ENCODE measurements at regions not wholly inside any gene's neighbourhood (a gene's known extent, or its start where the extent isn't known, plus 50 kb on each side); places are given as distances from the start of the nearest gene placed in this dataset.

GRCh38 chr9:109586993-109587392, 88.9 kb upstream of the PTPN3 start:
- ATAC-seq (no peak), DNase-seq (no peak)
- H3K4me3 ChIP-seq = no peak overlapping the region
- TF ChIP-seq, protein P1, sequence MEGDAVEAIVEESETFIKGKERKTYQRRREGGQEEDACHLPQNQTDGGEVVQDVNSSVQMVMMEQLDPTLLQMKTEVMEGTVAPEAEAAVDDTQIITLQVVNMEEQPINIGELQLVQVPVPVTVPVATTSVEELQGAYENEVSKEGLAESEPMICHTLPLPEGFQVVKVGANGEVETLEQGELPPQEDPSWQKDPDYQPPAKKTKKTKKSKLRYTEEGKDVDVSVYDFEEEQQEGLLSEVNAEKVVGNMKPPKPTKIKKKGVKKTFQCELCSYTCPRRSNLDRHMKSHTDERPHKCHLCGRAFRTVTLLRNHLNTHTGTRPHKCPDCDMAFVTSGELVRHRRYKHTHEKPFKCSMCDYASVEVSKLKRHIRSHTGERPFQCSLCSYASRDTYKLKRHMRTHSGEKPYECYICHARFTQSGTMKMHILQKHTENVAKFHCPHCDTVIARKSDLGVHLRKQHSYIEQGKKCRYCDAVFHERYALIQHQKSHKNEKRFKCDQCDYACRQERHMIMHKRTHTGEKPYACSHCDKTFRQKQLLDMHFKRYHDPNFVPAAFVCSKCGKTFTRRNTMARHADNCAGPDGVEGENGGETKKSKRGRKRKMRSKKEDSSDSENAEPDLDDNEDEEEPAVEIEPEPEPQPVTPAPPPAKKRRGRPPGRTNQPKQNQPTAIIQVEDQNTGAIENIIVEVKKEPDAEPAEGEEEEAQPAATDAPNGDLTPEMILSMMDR (IDR thresholded peaks at IDR 0.05) = no peak
- TF ChIP-seq POLR2A (IDR thresholded peaks at IDR 0.05) = no peak
- no peaks in the 10 kb centered on the region for H3K36me3 ChIP-seq
- no peaks in the 10 kb centered on the region for H3K9me3 ChIP-seq
- no peaks in the 10 kb centered on the region for H3K27me3 ChIP-seq
- WGBS (ENCODE audit: insufficient coverage, low coverage, low lambda C conversion rate, missing lambda C conversion rate) = 80% methylated on average over 4 of the region's 4 CpGs
- H3K4me1 ChIP-seq = peaks cover 0 to 12% (median 0%) of the 10 kb centered on the region in 4 donors
- no peak overlapping the region for H3K27ac ChIP-seq
- intact Hi-C loops (cut with DNase I) = no loop called here

GRCh38 chr9:109588415-109588814, 90.3 kb upstream of the PTPN3 start:
- Histone ChIP-seq H3K4me1 (peaks cover 0 to 12% (median 0%) of the 10 kb centered on the region in 4 donors), H3K4me3 (no peak overlapping the region), H3K9me3 (no peaks in the 10 kb centered on the region), H3K27ac (no peak overlapping the region), H3K27me3 (no peaks in the 10 kb centered on the region), H3K36me3 (no peaks in the 10 kb centered on the region)
- ATAC-seq = no peak
- intact Hi-C loops (cut with DNase I) = no loop called here
- DNase-seq = no peak
- 87% methylated on average over 3 of the region's 3 CpGs for WGBS (ENCODE audit: insufficient coverage, low coverage, low lambda C conversion rate, missing lambda C conversion rate)
- TF ChIP-seq POLR2A (IDR thresholded peaks at IDR 0.05) = no peak
- TF ChIP-seq, protein P1 (IDR thresholded peaks at IDR 0.05) = no peak

DNA sequence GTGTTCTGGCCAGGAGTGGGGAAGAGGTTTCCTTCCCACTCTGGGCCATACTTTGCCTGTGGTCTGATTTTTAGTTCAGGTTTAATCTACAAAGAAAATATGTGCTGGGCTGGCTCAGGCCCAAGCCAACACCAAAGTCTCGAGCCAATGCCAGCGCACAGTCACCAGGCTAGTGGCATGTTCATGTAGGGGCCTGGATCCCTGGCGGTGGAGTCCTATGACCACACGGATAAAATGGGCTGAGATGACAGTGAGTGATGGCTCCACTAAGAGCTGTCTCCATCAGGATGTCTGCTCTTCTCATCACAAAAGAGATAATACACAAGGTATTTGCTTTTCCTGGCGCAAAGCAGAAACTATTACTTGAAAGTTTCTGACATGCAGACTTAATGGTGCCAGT, 92.9 kb upstream of the PTPN3 start:
- DNase-seq (no peak), ATAC-seq (no peak)
- TF ChIP-seq, protein P1 (IDR thresholded peaks at IDR 0.05) = no peak
- TF ChIP-seq POLR2A (IDR thresholded peaks at IDR 0.05) = no peak
- Histone ChIP-seq H3K36me3 (no peaks in the 10 kb centered on the region), H3K27me3 (no peaks in the 10 kb centered on the region), H3K27ac (no peak overlapping the region), H3K4me3 (no peak overlapping the region), H3K9me3 (no peaks in the 10 kb centered on the region), H3K4me1 (peaks cover 0 to 12% (median 0%) of the 10 kb centered on the region in 4 donors)
- 73% methylated on average over 3 of the region's 5 CpGs for WGBS (ENCODE audit: insufficient coverage, low coverage, low lambda C conversion rate, missing lambda C conversion rate)
- intact Hi-C loops (cut with DNase I) = no loop called here

DNA sequence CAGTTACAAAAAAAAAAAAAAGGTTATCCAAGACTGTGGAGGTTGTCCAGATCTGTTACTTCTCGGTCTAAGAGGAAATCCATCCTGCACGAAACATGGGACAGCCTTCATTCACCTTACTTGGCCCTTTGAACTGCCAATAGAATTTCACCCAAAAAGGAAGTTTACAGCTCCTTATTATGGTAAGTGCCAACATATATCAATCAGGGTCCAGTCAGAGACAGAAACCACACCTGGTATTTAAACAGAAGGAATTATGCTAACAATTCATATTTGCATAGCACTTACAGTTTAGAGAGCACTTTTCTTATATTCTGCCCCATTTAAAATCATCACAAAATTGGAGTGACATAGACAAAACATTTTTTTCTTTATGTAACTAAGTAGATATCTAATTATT, 93.6 kb upstream of the PTPN3 start:
- H3K9me3 ChIP-seq = no peaks in the 10 kb centered on the region
- 61% methylated on average over 2 of the region's 2 CpGs for WGBS (ENCODE audit: insufficient coverage, low coverage, low lambda C conversion rate, missing lambda C conversion rate)
- no peak overlapping the region for H3K4me3 ChIP-seq
- peaks cover 0 to 12% (median 0%) of the 10 kb centered on the region in 4 donors for H3K4me1 ChIP-seq
- no peaks in the 10 kb centered on the region for H3K27me3 ChIP-seq
- no peak overlapping the region for H3K27ac ChIP-seq
- DNase-seq = no peak
- TF ChIP-seq POLR2A (IDR thresholded peaks at IDR 0.05) = no peak
- TF ChIP-seq, protein P1 (IDR thresholded peaks at IDR 0.05) = no peak
- intact Hi-C loops (cut with DNase I) = no loop called here
- H3K36me3 ChIP-seq = no peaks in the 10 kb centered on the region
- no peak for ATAC-seq

GRCh38 chr9:109593612-109594011, 95.5 kb upstream of the PTPN3 start:
- Histone ChIP-seq H3K9me3 (no peaks in the 10 kb centered on the region), H3K4me3 (no peak overlapping the region), H3K27ac (no peak overlapping the region), H3K27me3 (no peaks in the 10 kb centered on the region), H3K4me1 (no peaks in the 10 kb centered on the region), H3K36me3 (no peaks in the 10 kb centered on the region)
- no peak for TF ChIP-seq POLR2A (IDR thresholded peaks at IDR 0.05)
- TF ChIP-seq, protein P1 (IDR thresholded peaks at IDR 0.05) = no peak
- ATAC-seq = no peak
- no peak for DNase-seq
- intact Hi-C loops (cut with DNase I) = no loop called here
- WGBS (ENCODE audit: insufficient coverage, low coverage, low lambda C conversion rate, missing lambda C conversion rate) = 84% methylated on average over 5 of the region's 5 CpGs
